ENCODE measurements at regions not wholly inside any gene's neighbourhood (a gene's known extent, or its start where the extent isn't known, plus 50 kb on each side); places are given as distances from the start of the nearest gene placed in this dataset.
"Not testable (repeated sequence)": the region's sequence is repeated elsewhere in the genome, so short reads cannot be mapped to it uniquely, and the experiment has no call there.

DNA sequence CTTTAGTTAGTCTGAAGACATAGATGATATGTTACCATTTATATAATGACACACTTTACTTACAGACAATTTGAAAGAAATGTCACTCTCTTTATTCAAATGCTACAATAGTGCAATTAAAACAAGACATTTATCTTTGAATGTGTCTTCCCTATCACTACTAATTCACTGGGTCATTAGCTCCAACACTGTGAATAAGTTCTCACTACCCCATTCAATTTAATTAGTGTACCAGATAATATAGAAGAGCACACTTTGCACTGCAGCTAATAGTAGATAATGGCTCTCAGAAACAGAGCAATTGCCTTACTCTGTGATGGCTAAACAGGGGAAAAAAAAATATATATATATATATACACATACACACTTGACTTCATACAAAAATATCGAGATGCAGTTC is 497.0 kb downstream of the DTWD2 start:
- no peak for FAIRE-seq

DNA sequence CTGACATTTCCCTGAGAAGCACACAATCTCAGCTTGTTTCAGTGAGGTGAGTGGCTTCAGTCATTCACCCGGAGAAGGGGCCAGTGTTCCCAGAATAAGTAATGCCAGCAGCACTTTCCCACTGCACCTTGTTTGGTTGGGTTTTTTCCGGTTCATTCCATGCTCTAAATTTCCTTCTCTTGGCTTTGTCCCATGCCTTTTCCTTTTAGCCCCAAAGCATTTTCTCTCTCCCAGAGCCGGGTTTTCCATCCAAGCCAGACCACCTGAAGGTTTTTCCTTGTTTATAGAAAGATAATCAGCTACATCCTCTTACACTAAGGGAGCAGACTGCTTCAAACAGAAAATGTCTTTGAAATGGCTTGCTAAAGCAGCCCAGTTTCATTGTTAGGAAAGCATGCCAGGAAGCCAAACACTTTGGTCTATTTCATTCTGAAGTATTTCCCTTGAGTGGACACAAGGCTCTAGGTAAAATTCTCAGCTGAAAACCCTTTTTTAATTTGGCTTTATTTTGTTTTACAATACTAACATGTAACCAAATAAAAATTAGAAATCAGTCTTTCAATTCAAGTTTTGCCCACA is 501.6 kb downstream of the DTWD2 start:
- FAIRE-seq = no peak
- TF ChIP-seq POLR2A (IDR thresholded peaks at IDR 0.05; ENCODE audit: low read depth, low read length) (no peak), POLR2AphosphoS5 (IDR thresholded peaks at IDR 0.05; ENCODE audit: low read depth, low read length) (no peak), TAF1 (IDR thresholded peaks at IDR 0.05; ENCODE audit: borderline replicate concordance, low read depth, low read length) (no peak)
- DNase-seq (ENCODE audit: insufficient read length) = no peak

More for the DNA sequence above, 497.0 kb downstream of the DTWD2 start:
- DNase-seq (ENCODE audit: insufficient read length) = no peak
- no peak for TF ChIP-seq POLR2AphosphoS5 (IDR thresholded peaks at IDR 0.05; ENCODE audit: low read depth, low read length)
- no peak for TF ChIP-seq TAF1 (IDR thresholded peaks at IDR 0.05; ENCODE audit: borderline replicate concordance, low read depth, low read length)
- no peak for TF ChIP-seq POLR2A (IDR thresholded peaks at IDR 0.05; ENCODE audit: low read depth, low read length)

DNA sequence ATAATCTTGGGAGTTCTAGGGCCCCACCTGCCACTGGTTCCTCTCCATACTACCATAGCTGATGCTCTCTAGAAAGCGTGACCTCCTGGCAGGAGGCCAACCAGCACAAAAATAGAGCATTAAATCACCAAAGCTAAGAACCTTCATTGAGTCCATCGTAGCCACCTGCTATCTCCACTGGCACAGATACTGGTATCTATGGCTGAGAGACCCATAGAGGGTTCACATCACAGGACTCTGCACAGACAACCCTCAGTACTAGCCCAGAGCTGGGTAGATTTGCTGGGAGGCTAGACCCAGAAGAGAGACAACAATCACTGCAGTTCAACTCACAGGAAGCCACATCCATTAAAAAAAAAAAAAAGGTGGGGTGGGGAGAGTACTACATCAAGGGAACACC is 509.1 kb downstream of the DTWD2 start:
- FAIRE-seq = no peak
- no peak for TF ChIP-seq TAF1 (IDR thresholded peaks at IDR 0.05; ENCODE audit: borderline replicate concordance, low read depth, low read length)
- TF ChIP-seq POLR2A (IDR thresholded peaks at IDR 0.05; ENCODE audit: low read depth, low read length) = no peak
- TF ChIP-seq POLR2AphosphoS5 (IDR thresholded peaks at IDR 0.05; ENCODE audit: low read depth, low read length) = no peak

DNA sequence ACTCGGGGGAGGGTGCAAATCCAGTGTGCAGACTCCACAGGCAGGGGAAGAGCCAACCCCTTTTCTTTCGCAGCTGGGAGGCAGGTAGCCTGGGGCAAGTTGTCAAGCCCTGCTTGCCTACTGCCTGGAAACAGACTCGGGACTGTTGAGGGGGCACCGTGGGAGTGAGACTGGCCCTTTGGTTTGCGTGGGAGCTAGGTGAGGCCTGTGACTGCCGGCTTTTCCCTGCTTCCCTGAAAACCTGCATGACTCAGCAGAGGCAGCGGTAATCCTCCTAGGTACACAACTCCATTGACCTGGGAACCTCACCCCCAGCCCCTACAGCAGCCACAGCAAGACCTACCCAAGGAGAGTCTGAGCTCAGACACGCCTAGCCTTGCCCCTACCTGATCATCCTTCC is 509.5 kb downstream of the DTWD2 start:
- FAIRE-seq = no peak
- no peak for DNase-seq (ENCODE audit: insufficient read length)
- TF ChIP-seq POLR2AphosphoS5 (IDR thresholded peaks at IDR 0.05; ENCODE audit: low read depth, low read length) (no peak), TAF1 (IDR thresholded peaks at IDR 0.05; ENCODE audit: borderline replicate concordance, low read depth, low read length) (no peak), POLR2A (IDR thresholded peaks at IDR 0.05; ENCODE audit: low read depth, low read length) (no peak)

More for the DNA sequence above, 509.1 kb downstream of the DTWD2 start:
- DNase-seq (ENCODE audit: insufficient read length) = no peak

DNA sequence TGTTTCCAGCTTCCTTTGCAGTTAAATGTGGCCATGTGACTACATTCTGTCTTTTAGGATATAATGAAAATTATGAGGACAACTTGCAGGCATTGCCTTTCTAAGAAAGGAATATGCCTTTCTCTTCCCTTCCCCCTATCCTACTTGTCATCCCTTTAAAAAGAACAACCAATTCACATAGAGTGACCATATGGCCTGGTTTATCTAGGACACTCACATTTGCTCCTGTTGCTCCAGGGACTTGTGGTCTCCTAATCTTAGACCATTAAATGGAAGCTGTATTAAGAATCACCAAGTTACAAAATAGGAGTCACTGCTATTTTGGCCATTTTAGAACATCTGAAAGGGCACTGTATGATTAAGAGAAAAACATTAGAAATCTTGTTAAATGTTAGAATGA is 520.3 kb downstream of the DTWD2 start:
- TF ChIP-seq TAF1 (IDR thresholded peaks at IDR 0.05; ENCODE audit: borderline replicate concordance, low read depth, low read length) = no peak
- TF ChIP-seq POLR2AphosphoS5 (IDR thresholded peaks at IDR 0.05; ENCODE audit: low read depth, low read length) = no peak
- TF ChIP-seq POLR2A (IDR thresholded peaks at IDR 0.05; ENCODE audit: low read depth, low read length) = no peak
- FAIRE-seq = no peak
- no peak for DNase-seq (ENCODE audit: insufficient read length)

DNA sequence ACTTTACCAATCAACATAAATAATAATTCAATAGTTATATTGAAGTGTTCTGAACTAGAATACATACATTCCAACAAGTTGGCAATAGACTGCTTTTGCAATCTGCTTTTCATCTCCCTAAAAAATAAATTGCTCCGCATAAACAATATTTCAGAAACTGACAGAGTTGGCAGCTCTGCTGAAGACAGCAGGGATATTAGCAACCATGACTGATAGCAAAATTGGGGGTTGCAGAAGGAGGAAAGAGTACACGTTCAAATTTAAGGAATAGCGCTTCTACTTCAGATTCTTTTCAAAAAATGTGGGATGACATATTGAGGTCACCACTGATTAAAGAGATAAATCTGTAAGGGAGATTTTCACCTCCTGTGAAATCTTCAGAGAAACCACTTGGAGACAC is 521.2 kb downstream of the DTWD2 start:
- FAIRE-seq (no peak), DNase-seq (ENCODE audit: insufficient read length) (no peak)
- no peak for TF ChIP-seq POLR2A (IDR thresholded peaks at IDR 0.05; ENCODE audit: low read depth, low read length)
- no peak for TF ChIP-seq POLR2AphosphoS5 (IDR thresholded peaks at IDR 0.05; ENCODE audit: low read depth, low read length)
- TF ChIP-seq TAF1 (IDR thresholded peaks at IDR 0.05; ENCODE audit: borderline replicate concordance, low read depth, low read length) = no peak

DNA sequence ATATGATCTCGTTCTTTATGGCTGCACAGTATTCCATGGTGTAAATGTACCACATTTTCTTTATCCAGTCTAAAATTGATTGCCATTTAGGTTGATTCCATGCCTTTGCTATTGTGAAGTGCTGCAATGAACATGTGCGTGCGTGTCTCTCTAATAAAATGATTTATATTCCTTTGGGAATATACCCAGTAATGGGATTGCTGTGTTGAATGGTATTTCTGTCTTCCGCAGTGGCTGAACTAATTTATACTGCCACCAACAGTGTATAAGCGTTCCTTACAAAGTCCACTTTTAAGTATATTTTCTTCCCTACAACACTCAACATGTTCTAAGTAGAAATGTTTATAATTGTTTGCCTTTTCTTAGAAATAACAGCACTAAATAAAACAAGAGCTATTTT is 521.9 kb downstream of the DTWD2 start:
- TF ChIP-seq POLR2AphosphoS5 (IDR thresholded peaks at IDR 0.05; ENCODE audit: low read depth, low read length) = no peak
- TF ChIP-seq TAF1 (IDR thresholded peaks at IDR 0.05; ENCODE audit: borderline replicate concordance, low read depth, low read length) = no peak
- TF ChIP-seq POLR2A (IDR thresholded peaks at IDR 0.05; ENCODE audit: low read depth, low read length) = no peak
- DNase-seq (ENCODE audit: insufficient read length) (no peak), FAIRE-seq (no peak)

DNA sequence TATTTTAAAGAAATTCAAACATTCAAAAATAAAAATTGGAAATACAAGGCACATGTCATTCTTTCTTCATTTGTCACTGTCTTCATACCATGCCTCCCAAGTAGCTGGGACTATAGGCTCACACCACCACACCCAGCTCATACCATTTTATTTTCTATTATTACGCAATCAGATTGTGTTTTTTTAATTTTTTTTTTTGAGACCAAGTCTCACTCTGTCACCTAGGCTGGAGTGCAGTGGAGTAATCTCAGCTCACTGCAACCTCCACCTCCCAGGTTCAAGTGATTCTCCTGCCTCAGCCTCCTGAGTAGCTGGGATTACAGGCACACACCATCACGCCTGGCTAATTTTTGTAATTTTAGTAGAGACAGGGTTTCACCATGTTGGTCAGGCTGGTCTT is 526.1 kb downstream of the DTWD2 start:
- DNase-seq (ENCODE audit: insufficient read length); FAIRE-seq: not testable (repeated sequence)

DNA sequence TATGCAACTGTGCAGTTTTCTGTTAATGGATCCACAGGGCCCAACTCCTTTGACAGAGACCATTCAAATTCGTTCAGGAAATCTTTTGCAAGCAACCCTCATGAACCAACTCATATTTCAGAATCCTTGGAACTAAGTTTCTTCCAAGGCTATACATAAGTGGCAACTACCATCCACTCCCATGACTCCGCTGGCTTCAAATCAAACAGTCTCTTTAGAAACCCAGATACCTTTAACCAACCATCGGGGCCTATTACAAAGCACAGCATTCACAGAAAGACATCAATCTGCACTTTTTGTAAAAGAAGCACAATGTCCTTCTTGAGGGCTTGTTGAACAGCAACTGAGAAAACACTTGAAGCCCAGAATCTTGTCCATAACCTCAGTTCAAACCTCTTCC is 526.9 kb downstream of the DTWD2 start:
- DNase-seq (ENCODE audit: insufficient read length) = no peak
- FAIRE-seq = no peak
- TF ChIP-seq TAF1 (IDR thresholded peaks at IDR 0.05; ENCODE audit: borderline replicate concordance, low read depth, low read length) (no peak), POLR2AphosphoS5 (IDR thresholded peaks at IDR 0.05; ENCODE audit: low read depth, low read length) (no peak), POLR2A (IDR thresholded peaks at IDR 0.05; ENCODE audit: low read depth, low read length) (no peak)

DNA sequence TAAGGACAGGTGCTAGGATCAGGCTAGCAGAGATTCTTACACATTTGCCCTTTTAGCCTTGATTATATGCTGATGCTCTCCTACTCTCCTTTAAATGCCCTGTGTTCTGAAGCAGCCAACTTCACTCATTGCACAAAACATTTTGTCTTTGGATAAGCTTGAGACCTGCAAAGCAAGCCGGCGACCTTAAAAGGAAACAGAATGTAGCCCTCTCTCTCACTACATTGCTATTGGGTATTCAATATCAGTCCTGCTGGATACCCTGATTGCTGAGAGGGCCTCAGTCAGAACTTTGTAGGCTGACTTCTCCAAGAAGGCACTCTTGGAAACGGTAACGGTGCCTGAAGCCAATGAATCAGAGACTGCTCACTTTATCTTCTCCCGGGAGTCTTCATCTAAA is 528.9 kb downstream of the DTWD2 start:
- TF ChIP-seq TAF1 (IDR thresholded peaks at IDR 0.05; ENCODE audit: borderline replicate concordance, low read depth, low read length) (no peak), POLR2AphosphoS5 (IDR thresholded peaks at IDR 0.05; ENCODE audit: low read depth, low read length) (no peak), POLR2A (IDR thresholded peaks at IDR 0.05; ENCODE audit: low read depth, low read length) (no peak)

DNA sequence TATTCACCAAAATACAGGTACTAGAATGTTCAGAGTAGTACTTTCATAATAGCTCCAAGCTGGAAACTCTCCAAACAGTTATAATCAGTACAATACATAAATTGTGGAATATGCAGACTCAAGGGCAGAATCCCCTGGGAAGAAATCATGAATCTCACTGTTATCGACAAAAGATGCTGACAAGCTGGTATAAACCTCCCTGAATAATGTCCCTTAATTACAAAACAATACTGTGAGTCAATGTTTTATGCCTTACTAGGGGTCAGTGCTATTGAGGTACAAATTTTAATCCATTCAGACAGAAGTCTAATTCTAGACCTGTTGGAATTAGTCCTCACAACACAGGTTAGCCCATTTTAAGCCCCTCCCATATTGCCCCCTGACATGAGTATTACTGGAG is 532.3 kb downstream of the DTWD2 start:
- DNase-seq (ENCODE audit: insufficient read length) (no peak), FAIRE-seq (no peak)
- no peak for TF ChIP-seq POLR2AphosphoS5 (IDR thresholded peaks at IDR 0.05; ENCODE audit: low read depth, low read length)

More for the DNA sequence above, 528.9 kb downstream of the DTWD2 start:
- FAIRE-seq (no peak), DNase-seq (ENCODE audit: insufficient read length) (no peak)

DNA sequence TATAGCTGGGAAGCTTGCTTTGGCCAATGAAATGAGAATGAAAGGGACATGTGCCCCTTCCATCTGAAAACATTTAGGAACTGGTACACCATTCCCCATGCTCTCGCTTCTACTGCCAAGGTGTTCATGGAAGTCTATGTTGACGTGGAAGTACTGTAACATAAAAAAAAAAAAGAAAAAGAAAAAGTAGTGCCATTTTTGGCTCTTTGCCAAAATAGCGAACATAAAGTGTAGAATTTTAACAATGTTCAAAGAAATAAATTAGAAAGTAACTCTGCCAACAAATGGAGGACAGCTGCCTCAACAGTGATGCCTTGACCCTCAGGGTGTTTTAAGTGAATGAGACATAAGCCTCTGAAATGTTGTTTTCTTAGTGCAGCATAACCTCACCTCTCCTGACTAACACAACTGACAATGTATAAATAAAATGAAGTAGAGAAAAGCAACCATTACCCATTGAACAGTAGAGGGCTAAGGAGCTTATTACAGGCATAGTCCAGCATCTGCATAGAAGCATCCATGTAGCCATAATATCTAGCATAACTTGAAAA is 536.6 kb downstream of the DTWD2 start:
- TF ChIP-seq POLR2A (IDR thresholded peaks at IDR 0.05; ENCODE audit: low read depth, low read length) (no peak), TAF1 (IDR thresholded peaks at IDR 0.05; ENCODE audit: borderline replicate concordance, low read depth, low read length) (no peak), POLR2AphosphoS5 (IDR thresholded peaks at IDR 0.05; ENCODE audit: low read depth, low read length) (no peak)
- no peak for FAIRE-seq
- no peak for DNase-seq (ENCODE audit: insufficient read length)

Data from GM12892 (cell line).